22Rv1 (cell line): ENCODE measurements at regions not wholly inside any gene's neighbourhood (a gene's known extent, or its start where the extent isn't known, plus 50 kb on each side); places are given as distances from the start of the nearest gene placed in this dataset.

Experiments
- ZFX ChIP-seq: fragments of 450-650 bp; IDR thresholded peaks from 2 replicates; pipeline ENCODE4 v1.6.1; 2017; ENCODE audit warnings: antibody characterized with exemption, borderline replicate concordance
- TF ChIP-seq, protein P1 (sequence below): fragments of 450-650 bp; IDR thresholded peaks from 2 replicates; pipeline ENCODE4 v1.5.1; 2017; ENCODE audit warnings: mild to moderate bottlenecking

DNA sequence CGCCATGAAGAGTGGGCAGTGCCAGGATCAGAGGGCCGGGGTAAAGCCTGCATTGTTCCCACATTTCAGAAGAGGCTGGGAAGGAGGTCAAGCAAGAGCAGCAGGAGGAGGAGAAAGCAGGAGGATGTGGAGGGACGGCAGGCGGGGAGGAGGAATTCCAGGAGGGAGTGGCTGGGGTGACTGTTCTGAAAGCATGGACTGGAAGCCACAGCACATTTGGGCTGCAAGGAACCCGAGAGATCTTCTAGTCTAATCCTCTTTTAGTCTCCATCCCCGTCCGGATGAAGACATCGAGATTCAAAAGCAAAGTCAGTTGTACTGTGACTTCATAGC lies 76.9 kb downstream of the FAM50B start:
- TF ChIP-seq, protein P1, sequence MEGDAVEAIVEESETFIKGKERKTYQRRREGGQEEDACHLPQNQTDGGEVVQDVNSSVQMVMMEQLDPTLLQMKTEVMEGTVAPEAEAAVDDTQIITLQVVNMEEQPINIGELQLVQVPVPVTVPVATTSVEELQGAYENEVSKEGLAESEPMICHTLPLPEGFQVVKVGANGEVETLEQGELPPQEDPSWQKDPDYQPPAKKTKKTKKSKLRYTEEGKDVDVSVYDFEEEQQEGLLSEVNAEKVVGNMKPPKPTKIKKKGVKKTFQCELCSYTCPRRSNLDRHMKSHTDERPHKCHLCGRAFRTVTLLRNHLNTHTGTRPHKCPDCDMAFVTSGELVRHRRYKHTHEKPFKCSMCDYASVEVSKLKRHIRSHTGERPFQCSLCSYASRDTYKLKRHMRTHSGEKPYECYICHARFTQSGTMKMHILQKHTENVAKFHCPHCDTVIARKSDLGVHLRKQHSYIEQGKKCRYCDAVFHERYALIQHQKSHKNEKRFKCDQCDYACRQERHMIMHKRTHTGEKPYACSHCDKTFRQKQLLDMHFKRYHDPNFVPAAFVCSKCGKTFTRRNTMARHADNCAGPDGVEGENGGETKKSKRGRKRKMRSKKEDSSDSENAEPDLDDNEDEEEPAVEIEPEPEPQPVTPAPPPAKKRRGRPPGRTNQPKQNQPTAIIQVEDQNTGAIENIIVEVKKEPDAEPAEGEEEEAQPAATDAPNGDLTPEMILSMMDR = no peak
- TF ChIP-seq ZFX = no peak
